AG09319 (cell line): ENCODE measurements at regions not wholly inside any gene's neighbourhood (a gene's known extent, or its start where the extent isn't known, plus 50 kb on each side); places are given as distances from the start of the nearest gene placed in this dataset.

Source experiments
- DNase-seq: peaks from one replicate; pipeline ENCODE4 v3.0.0-alpha.2; 2010; ENCODE audit warnings: low read depth; ENCODE audit errors: extremely low read depth
- CTCF ChIP-seq: IDR thresholded peaks from 2 replicates; pipeline ENCODE4 v1.5.1; 2011; ENCODE audit warnings: low read depth, mild to moderate bottlenecking, inconsistent platforms, low read length, moderate library complexity

GRCh38 chr7:130893441-130893894 is 159.5 kb upstream of the KLF14 start:
- DNase-seq, result no peak
- TF ChIP-seq CTCF, result no peak

- no peak for TF ChIP-seq CTCF
These were observed 160.3 kb upstream of the KLF14 start for GRCh38 chr7:130894146-130894908.

GRCh38 chr7:130894909-130895750 is 161.1 kb upstream of the KLF14 start:
- TF ChIP-seq CTCF, result no peak
- DNase-seq, result no peak

More at GRCh38 chr7:130894146-130894908, 160.3 kb upstream of the KLF14 start:
- DNase-seq, result no peak

- no peak for DNase-seq
- TF ChIP-seq CTCF, result peak; percentile 55
These were observed 162.3 kb upstream of the KLF14 start for GRCh38 chr7:130896051-130896881.

GRCh38 chr7:130896898-130897514 is 163.0 kb upstream of the KLF14 start:
- TF ChIP-seq CTCF, result peak; percentile 86
- DNase-seq, result peak; percentile 59

- DNase-seq, result no peak
- TF ChIP-seq CTCF, result no peak
These were observed 163.8 kb upstream of the KLF14 start for GRCh38 chr7:130897515-130898419.
